GM19043 (cell line): ENCODE measurements at regions not wholly inside any gene's neighbourhood (a gene's known extent, or its start where the extent isn't known, plus 50 kb on each side); places are given as distances from the start of the nearest gene placed in this dataset.

Experiments used
- ATAC-seq: cut with Tn5 transposase; IDR thresholded peaks from one replicate; pipeline ENCODE4 v1.9.1; 2021; ENCODE audit warnings: low read depth; ENCODE audit not compliant: unreplicated experiment

GRCh38 chr12:123043536-123044001, 63.1 kb downstream of the ARL6IP4 start:
- no peak for ATAC-seq

- no peak for ATAC-seq
Measured at GRCh38 chr12:123042833-123043232, 62.4 kb downstream of the ARL6IP4 start.

GRCh38 chr12:123041811-123042655, 61.6 kb downstream of the ARL6IP4 start:
- ATAC-seq = no peak

- no peak for ATAC-seq
Measured at GRCh38 chr12:123041042-123041531, 60.6 kb downstream of the ARL6IP4 start.

GRCh38 chr12:123040106-123040505, 59.6 kb downstream of the ARL6IP4 start:
- no peak for ATAC-seq

- no peak for ATAC-seq
Measured at GRCh38 chr12:123038966-123039365, 58.5 kb downstream of the ARL6IP4 start.

GRCh38 chr12:123038486-123038885, 58.0 kb downstream of the ARL6IP4 start:
- ATAC-seq = no peak

- ATAC-seq = no peak
Measured at GRCh38 chr12:123037791-123038190, 57.3 kb downstream of the ARL6IP4 start.

- ATAC-seq = no peak
Measured at GRCh38 chr12:123036466-123037285, 56.2 kb downstream of the ARL6IP4 start.

- ATAC-seq = no peak
Measured at GRCh38 chr12:123035841-123036240, 55.4 kb downstream of the ARL6IP4 start.

- no peak for ATAC-seq
Measured at GRCh38 chr12:123034865-123035264, 54.4 kb downstream of the ARL6IP4 start.

- no peak for ATAC-seq
Measured at GRCh38 chr12:123034022-123034541, 53.6 kb downstream of the ARL6IP4 start.

GRCh38 chr12:123033392-123034021, 53.0 kb downstream of the ARL6IP4 start:
- ATAC-seq = no peak

GRCh38 chr12:123032736-123033391, 52.4 kb downstream of the ARL6IP4 start:
- ATAC-seq = no peak
